ENCODE measurements at regions not wholly inside any gene's neighbourhood (a gene's known extent, or its start where the extent isn't known, plus 50 kb on each side); places are given as distances from the start of the nearest gene placed in this dataset.

DNA sequence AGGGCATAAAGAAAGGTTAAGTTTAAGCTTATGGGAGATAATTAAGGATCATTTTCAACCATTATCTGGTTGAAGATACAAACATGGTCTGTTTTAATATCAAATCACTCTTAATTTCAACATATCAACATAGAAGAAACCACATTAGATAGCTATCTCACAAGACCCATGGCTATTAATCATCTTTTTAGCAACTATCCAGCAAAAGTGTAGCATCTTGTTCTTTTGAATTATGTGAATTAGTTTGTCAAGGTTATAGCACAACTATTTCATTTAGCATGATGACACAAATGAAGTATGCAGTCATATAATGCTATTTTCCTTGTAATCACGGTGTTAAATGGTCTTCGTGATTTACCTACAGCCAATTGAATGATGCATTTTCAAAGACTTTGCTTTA, 58.9 kb upstream of the PPP1R9A start:
- TF ChIP-seq SIN3A (IDR thresholded peaks at IDR 0.05; ENCODE audit: borderline replicate concordance, insufficient read depth, low read length): no peak
- no peak for TF ChIP-seq FOXP2 (optimal IDR thresholded peaks at IDR 0.05; ENCODE audit: borderline replicate concordance, extremely low read depth, extremely low read length, insufficient read depth)

- TF ChIP-seq SIN3A (IDR thresholded peaks at IDR 0.05; ENCODE audit: borderline replicate concordance, insufficient read depth, low read length) (no peak), POLR2AphosphoS5 (IDR thresholded peaks at IDR 0.05; ENCODE audit: low read depth, low read length) (no peak)
Measured at GRCh38 chr7:94848992-94849576, 58.3 kb upstream of the PPP1R9A start.

- TF ChIP-seq REST (IDR thresholded peaks at IDR 0.05; ENCODE audit: insufficient read depth in 1 of 2, low read depth in 2 of 2, low read length in 2 of 2): no peak
- TF ChIP-seq TAF1 (IDR thresholded peaks at IDR 0.05; ENCODE audit: borderline replicate concordance, insufficient read depth, low read length): no peak
- TF ChIP-seq SIN3A (IDR thresholded peaks at IDR 0.05; ENCODE audit: borderline replicate concordance, insufficient read depth, low read length): no peak
- TF ChIP-seq POLR2AphosphoS5 (IDR thresholded peaks at IDR 0.05; ENCODE audit: low read depth, low read length): no peak
- no peak for TF ChIP-seq FOXP2 (optimal IDR thresholded peaks at IDR 0.05; ENCODE audit: borderline replicate concordance, extremely low read depth, extremely low read length, insufficient read depth)
Measured at GRCh38 chr7:94849636-94850208, 57.7 kb upstream of the PPP1R9A start.

DNA sequence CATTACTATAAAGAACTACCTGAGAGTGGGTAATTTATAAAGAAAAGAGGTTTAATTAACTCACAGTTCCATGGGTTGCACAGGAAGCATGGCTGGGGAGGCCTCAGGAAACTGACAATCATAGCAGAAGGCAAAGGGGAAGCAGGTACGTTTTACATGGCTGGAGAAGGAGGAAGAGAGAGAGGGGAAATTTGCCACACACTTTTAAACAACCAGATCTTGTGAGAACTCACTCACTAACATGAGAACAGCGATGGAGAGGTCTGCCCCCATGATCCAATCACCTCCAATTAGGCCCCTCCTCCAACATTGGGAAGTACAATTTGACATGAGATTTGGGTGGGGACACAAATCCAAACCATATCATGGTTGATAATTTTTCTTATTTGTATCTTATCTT, 51.8 kb upstream of the PPP1R9A start:
- no peak for TF ChIP-seq TAF1 (IDR thresholded peaks at IDR 0.05; ENCODE audit: borderline replicate concordance, insufficient read depth, low read length)
- TF ChIP-seq FOXP2 (optimal IDR thresholded peaks at IDR 0.05; ENCODE audit: borderline replicate concordance, extremely low read depth, extremely low read length, insufficient read depth): no peak
- no peak for TF ChIP-seq POLR2AphosphoS5 (IDR thresholded peaks at IDR 0.05; ENCODE audit: low read depth, low read length)
- TF ChIP-seq SIN3A (IDR thresholded peaks at IDR 0.05; ENCODE audit: borderline replicate concordance, insufficient read depth, low read length): no peak
- no peak for TF ChIP-seq REST (IDR thresholded peaks at IDR 0.05; ENCODE audit: insufficient read depth in 1 of 2, low read depth in 2 of 2, low read length in 2 of 2)

- TF ChIP-seq FOXP2 (optimal IDR thresholded peaks at IDR 0.05; ENCODE audit: borderline replicate concordance, extremely low read depth, extremely low read length, insufficient read depth): no peak
- TF ChIP-seq REST (IDR thresholded peaks at IDR 0.05; ENCODE audit: insufficient read depth in 1 of 2, low read depth in 2 of 2, low read length in 2 of 2): no peak
- TF ChIP-seq SIN3A (IDR thresholded peaks at IDR 0.05; ENCODE audit: borderline replicate concordance, insufficient read depth, low read length): no peak
- TF ChIP-seq TAF1 (IDR thresholded peaks at IDR 0.05; ENCODE audit: borderline replicate concordance, insufficient read depth, low read length): no peak
- TF ChIP-seq POLR2AphosphoS5 (IDR thresholded peaks at IDR 0.05; ENCODE audit: low read depth, low read length): no peak
Measured at GRCh38 chr7:94856643-94857042, 50.8 kb upstream of the PPP1R9A start.
